Lower leg skin (tissue), 4 donors: ENCODE measurements at regions not wholly inside any gene's neighbourhood (a gene's known extent, or its start where the extent isn't known, plus 50 kb on each side); places are given as distances from the start of the nearest gene placed in this dataset.
A peak's percentile ranks its signal among the peaks of the same experiment; 100 is the strongest.

Experiments used
- DNase-seq, 2 donors: peaks; one replicate each; pipeline ENCODE4 v3.0.0-alpha.2; 2019; ENCODE audit warnings: low spot score in 2 of 2
- H3K4me3 ChIP-seq: fragments of 200-600 bp; sonication (generic); 2 replicates; pipeline ENCODE4 v1.5.1; 2017; ENCODE audit warnings: mild to moderate bottlenecking, low read depth; ENCODE audit not compliant: poor library complexity, severe bottlenecking
- CTCF ChIP-seq, 3 donors: fragments of 450-650 bp; IDR thresholded peaks; one replicate each; pipeline ENCODE4 v1.5.1; 2016; ENCODE audit warnings: antibody characterized with exemption in 3 of 3, mild to moderate bottlenecking in 3 of 3, moderate library complexity in 2 of 3
- POLR2A ChIP-seq, 2 donors: fragments of 450-650 bp; IDR thresholded peaks; one replicate each; pipeline ENCODE4 v1.6.1; 2016 to 2017; ENCODE audit warnings: antibody characterized with exemption in 2 of 2, mild to moderate bottlenecking in 1 of 2, moderate library complexity in 1 of 2
- WGBS, 2 donors: methylation state at CpG; one replicate each; pipeline ENCODE4 v1.1.5; 2018; 5-methylcytosine and 5-hydroxymethylcytosine counted together
- intact Hi-C: fragments of 100-400 bp; cut with DNase I; formaldehyde crosslinking; loops from one replicate; pipeline ENCODE4 v1.15.0; 2023; ENCODE audit warnings: low total_unique reads

GRCh38 chr2:47638430-47638829 lies 67.6 kb upstream of the KCNK12 start:
- WGBS, 2 donors = 100% methylated on average over 2 of the region's 2 CpGs
- H3K4me3 ChIP-seq = no peak overlapping the region
- DNase-seq = peak in 1 of 2 donors; percentile 17
- TF ChIP-seq POLR2A (IDR thresholded peaks at IDR 0.05) (no peak), CTCF (IDR thresholded peaks at IDR 0.05) (no peak)
- intact Hi-C loops = no loop called here

- DNase-seq = peak in 1 of 2 donors; percentile 39
- TF ChIP-seq POLR2A (IDR thresholded peaks at IDR 0.05) (no peak), CTCF (IDR thresholded peaks at IDR 0.05) (no peak)
- 62 to 63% methylated on average over 10 of the region's 10 CpGs for WGBS, 2 donors
- intact Hi-C loops = no loop called here
- H3K4me3 ChIP-seq = no peak overlapping the region
These were observed 65.9 kb upstream of the KCNK12 start for GRCh38 chr2:47636596-47637264.

GRCh38 chr2:47636176-47636575 lies 65.4 kb upstream of the KCNK12 start:
- no peak overlapping the region for H3K4me3 ChIP-seq
- WGBS, 2 donors = 71 to 77% methylated on average over 4 of the region's 4 CpGs
- intact Hi-C loops = no loop called here
- DNase-seq = peak in 1 of 2 donors; percentile 9
- no peak for TF ChIP-seq POLR2A (IDR thresholded peaks at IDR 0.05)
- TF ChIP-seq CTCF (IDR thresholded peaks at IDR 0.05) = no peak

GRCh38 chr2:47632754-47633153 lies 62.0 kb upstream of the KCNK12 start:
- intact Hi-C loops = no loop called here
- 77 to 78% methylated on average over 3 of the region's 3 CpGs for WGBS, 2 donors
- TF ChIP-seq CTCF (IDR thresholded peaks at IDR 0.05) (no peak), POLR2A (IDR thresholded peaks at IDR 0.05) (no peak)
- H3K4me3 ChIP-seq = no peak overlapping the region
- no peak for DNase-seq

- WGBS, 2 donors = 57 to 65% methylated on average over 12 of the region's 12 CpGs
- intact Hi-C loops = no loop called here
- TF ChIP-seq CTCF (IDR thresholded peaks at IDR 0.05) = no peak
- no peak for TF ChIP-seq POLR2A (IDR thresholded peaks at IDR 0.05)
- peak in 1 of 2 donors; percentile 23 for DNase-seq
- no peak overlapping the region for H3K4me3 ChIP-seq
These were observed 61.1 kb upstream of the KCNK12 start for GRCh38 chr2:47631792-47632398.
